ENCODE measurements at regions not wholly inside any gene's neighbourhood (a gene's known extent, or its start where the extent isn't known, plus 50 kb on each side); places are given as distances from the start of the nearest gene placed in this dataset.

GRCh38 chr12:78793982-78794381 is 70.6 kb upstream of the SYT1 start:
- ATAC-seq (ENCODE audit: poor library complexity) = no peak
- no peak for DNase-seq
- intact Hi-C loops (cut with DNase I) = no loop called here

- DNase-seq = no peak
- ATAC-seq (ENCODE audit: poor library complexity) = no peak
- intact Hi-C loops (cut with DNase I) = no loop called here
Observed at GRCh38 chr12:78795934-78796445, 68.6 kb upstream of the SYT1 start.

GRCh38 chr12:78797196-78797931 is 67.2 kb upstream of the SYT1 start:
- intact Hi-C loops (cut with DNase I) = no loop called here
- DNase-seq (no peak), ATAC-seq (ENCODE audit: poor library complexity) (no peak)

- ATAC-seq (ENCODE audit: poor library complexity) (no peak), DNase-seq (no peak)
- intact Hi-C loops (cut with DNase I) = no loop called here
Observed at GRCh38 chr12:78799649-78800048, 64.9 kb upstream of the SYT1 start.

- intact Hi-C loops (cut with DNase I) = no loop called here
- ATAC-seq (ENCODE audit: poor library complexity) (no peak), DNase-seq (no peak)
Observed at GRCh38 chr12:78802593-78802992, 62.0 kb upstream of the SYT1 start.

GRCh38 chr12:78804262-78804661 is 60.3 kb upstream of the SYT1 start:
- intact Hi-C loops (cut with DNase I) = no loop called here
- no peak for ATAC-seq (ENCODE audit: poor library complexity)
- peak; percentile 24 for DNase-seq

All from Right ventricle myocardium superior (tissue), 1 donor.